ENCODE measurements at regions not wholly inside any gene's neighbourhood (a gene's known extent, or its start where the extent isn't known, plus 50 kb on each side); places are given as distances from the start of the nearest gene placed in this dataset.

- TF ChIP-seq CTCF (conservative IDR thresholded peaks at IDR 0.05; ENCODE audit: low read depth in 2 of 2) (no peak), JUNB (IDR thresholded peaks at IDR 0.05; ENCODE audit: unreplicated experiment) (no peak), CREB1 (CRISPR knock-in tag; IDR thresholded peaks at IDR 0.05; ENCODE audit: low read depth) (no peak), REST (IDR thresholded peaks at IDR 0.05; ENCODE audit: unreplicated experiment) (no peak), STAT1 (IDR thresholded peaks at IDR 0.05; ENCODE audit: unreplicated experiment) (no peak), ZNF114 (CRISPR knock-in tag; IDR thresholded peaks at IDR 0.05) (no peak), ZNF331 (CRISPR knock-in tag; IDR thresholded peaks at IDR 0.05; ENCODE audit: low read depth) (no peak), POLR2AphosphoS5 (IDR thresholded peaks at IDR 0.05; ENCODE audit: low read depth) (no peak)
Measured at GRCh38 chr9:90047828-90048227, 443.0 kb downstream of the GADD45G start (continued).

- no peaks in the 10 kb centered on the region for H3K27me3 Mint-ChIP-seq (ENCODE audit: insufficient read depth, low read depth, poor library complexity)
- H3K27ac Mint-ChIP-seq = no peak overlapping the region
- no peaks in the 10 kb centered on the region for H3K4me1 Mint-ChIP-seq
- ATAC-seq (no peak), DNase-seq (ENCODE audit: low spot score) (no peak)
- Histone ChIP-seq H3K36me3 (ENCODE audit: insufficient read depth) (no peaks in the 10 kb centered on the region), H4K20me1 (replicated peaks; ENCODE audit: insufficient read depth) (no peaks in the 10 kb centered on the region), H3K4me3 (no peak overlapping the region), H3K27me3 (ENCODE audit: insufficient read depth) (no peaks in the 10 kb centered on the region), H3K27ac (ENCODE audit: low read depth) (no peak overlapping the region), H2AFZ (no peak overlapping the region), H3F3A (replicated peaks; ENCODE audit: low read depth) (no peaks in the 10 kb centered on the region), H3K79me2 (replicated peaks; ENCODE audit: insufficient read depth) (no peaks in the 10 kb centered on the region), H3K4me2 (no peak overlapping the region), H3K9me2 (ENCODE audit: insufficient read depth) (peaks cover 2% of the 10 kb centered on the region; the same call in 1 of the 2 replicates), H3K4me1 (ENCODE audit: insufficient read depth) (no peaks in the 10 kb centered on the region)
- H3K4me3 Mint-ChIP-seq = no peak overlapping the region
- no peak for TF ChIP-seq NANOG (IDR thresholded peaks at IDR 0.05; ENCODE audit: borderline replicate concordance)
- TF ChIP-seq CTCF (conservative IDR thresholded peaks at IDR 0.05; ENCODE audit: low read depth in 2 of 2) = no peak
- no peak for TF ChIP-seq ETS1 (IDR thresholded peaks at IDR 0.05)
- H3K9me3 Mint-ChIP-seq = peaks cover 18% of the 10 kb centered on the region
- H3K36me3 Mint-ChIP-seq (ENCODE audit: low read depth) = peaks cover 10% of the 10 kb centered on the region; the same call in 2 of the 3 replicates
Measured at GRCh38 chr9:90052366-90052765, 447.6 kb downstream of the GADD45G start.

Data from GM23338 (cell line).